ENCODE measurements at regions not wholly inside any gene's neighbourhood (a gene's known extent, or its start where the extent isn't known, plus 50 kb on each side); places are given as distances from the start of the nearest gene placed in this dataset.

- TF ChIP-seq CTCF (IDR thresholded peaks at IDR 0.05; ENCODE audit: low read depth, low read length), result no peak
- TF ChIP-seq MAX (IDR thresholded peaks at IDR 0.05; ENCODE audit: low read depth, low read length), result no peak
- TF ChIP-seq POLR2A (IDR thresholded peaks at IDR 0.05; ENCODE audit: extremely low read depth, insufficient read length), result no peak
Observed at GRCh38 chr6:115612216-115612615, 448.5 kb downstream of the FRK start.

Data from NB4 (cell line).